ENCODE measurements at regions not wholly inside any gene's neighbourhood (a gene's known extent, or its start where the extent isn't known, plus 50 kb on each side); places are given as distances from the start of the nearest gene placed in this dataset.

DNA sequence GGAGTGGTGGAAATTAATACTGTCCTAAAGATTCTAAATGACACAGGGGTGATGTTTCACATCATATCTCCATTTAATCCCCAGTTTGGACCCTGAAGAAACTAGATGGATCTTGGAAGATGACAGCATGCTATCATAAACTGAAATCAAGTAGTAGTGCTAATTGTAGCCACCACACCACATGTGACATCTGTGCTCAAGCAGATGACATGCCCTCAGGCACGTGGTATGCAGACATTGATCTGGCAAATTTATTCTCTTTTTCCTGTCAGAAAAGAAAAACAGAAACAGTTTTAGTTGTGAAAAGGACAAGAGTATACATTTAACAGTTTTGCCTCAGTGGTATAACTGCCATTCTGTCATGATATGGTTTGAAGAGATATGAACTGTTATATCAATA is 52.9 kb upstream of the PGR start:
- Histone ChIP-seq H3K9me1 (ENCODE audit: control insufficient read depth, insufficient read depth, low read length) (no peaks in the 10 kb centered on the region), H3K9me3 (replicated peaks; ENCODE audit: control insufficient read depth, insufficient read depth, low read depth, low read length) (no peaks in the 10 kb centered on the region), H3K36me3 (ENCODE audit: control insufficient read depth, insufficient read depth, low read length) (no peaks in the 10 kb centered on the region), H3K27me3 (ENCODE audit: control insufficient read depth in 2 of 2, insufficient read depth in 2 of 2, low read length in 2 of 2) (no peaks in the 10 kb centered on the region), H4K20me1 (replicated peaks; ENCODE audit: control insufficient read depth, insufficient read depth, low read length) (no peaks in the 10 kb centered on the region), H3K4me3 (no peak overlapping the region), H3K4me2 (ENCODE audit: insufficient read depth, low read length) (no peak overlapping the region), H3K27ac (ENCODE audit: extremely low read depth, low read depth, low read length) (no peak overlapping the region), H3K79me2 (ENCODE audit: control insufficient read depth, insufficient read depth, low read length) (no peaks in the 10 kb centered on the region), H2AFZ (ENCODE audit: low read depth, low read length) (no peak overlapping the region), H3K9ac (ENCODE audit: insufficient read depth in 1 of 2, low read depth in 2 of 2, low read length in 2 of 2) (no peak overlapping the region), H3K4me1 (replicated peaks in 1 of 2; ENCODE audit: control insufficient read depth in 2 of 2, insufficient read depth in 2 of 2, low read length in 2 of 2) (no peaks in the 10 kb centered on the region)
- ChIA-PET CTCF (ENCODE audit: low intra/inter-chr PET ratio) (no interaction called here), POLR2A (no interaction called here)
- in situ Hi-C loops (cut with MboI), result no loop called here
- FAIRE-seq (no peak), ATAC-seq (no peak), DNase-seq (ENCODE audit: extremely low read depth in 1 of 4, low spot score in 3 of 4) (no peak)
- intact Hi-C loops (cut with micrococcal nuclease), result no loop called here
- WGBS (ENCODE audit: insufficient coverage, low coverage, missing lambda C conversion rate), result 0% methylated on average over 1 of the region's 1 CpG
- no TSS peak for BruUV-seq (replicated peaks)
- TF ChIP-seq BRD4 (IDR thresholded peaks at IDR 0.05), result no peak
- TF ChIP-seq, protein P1, sequence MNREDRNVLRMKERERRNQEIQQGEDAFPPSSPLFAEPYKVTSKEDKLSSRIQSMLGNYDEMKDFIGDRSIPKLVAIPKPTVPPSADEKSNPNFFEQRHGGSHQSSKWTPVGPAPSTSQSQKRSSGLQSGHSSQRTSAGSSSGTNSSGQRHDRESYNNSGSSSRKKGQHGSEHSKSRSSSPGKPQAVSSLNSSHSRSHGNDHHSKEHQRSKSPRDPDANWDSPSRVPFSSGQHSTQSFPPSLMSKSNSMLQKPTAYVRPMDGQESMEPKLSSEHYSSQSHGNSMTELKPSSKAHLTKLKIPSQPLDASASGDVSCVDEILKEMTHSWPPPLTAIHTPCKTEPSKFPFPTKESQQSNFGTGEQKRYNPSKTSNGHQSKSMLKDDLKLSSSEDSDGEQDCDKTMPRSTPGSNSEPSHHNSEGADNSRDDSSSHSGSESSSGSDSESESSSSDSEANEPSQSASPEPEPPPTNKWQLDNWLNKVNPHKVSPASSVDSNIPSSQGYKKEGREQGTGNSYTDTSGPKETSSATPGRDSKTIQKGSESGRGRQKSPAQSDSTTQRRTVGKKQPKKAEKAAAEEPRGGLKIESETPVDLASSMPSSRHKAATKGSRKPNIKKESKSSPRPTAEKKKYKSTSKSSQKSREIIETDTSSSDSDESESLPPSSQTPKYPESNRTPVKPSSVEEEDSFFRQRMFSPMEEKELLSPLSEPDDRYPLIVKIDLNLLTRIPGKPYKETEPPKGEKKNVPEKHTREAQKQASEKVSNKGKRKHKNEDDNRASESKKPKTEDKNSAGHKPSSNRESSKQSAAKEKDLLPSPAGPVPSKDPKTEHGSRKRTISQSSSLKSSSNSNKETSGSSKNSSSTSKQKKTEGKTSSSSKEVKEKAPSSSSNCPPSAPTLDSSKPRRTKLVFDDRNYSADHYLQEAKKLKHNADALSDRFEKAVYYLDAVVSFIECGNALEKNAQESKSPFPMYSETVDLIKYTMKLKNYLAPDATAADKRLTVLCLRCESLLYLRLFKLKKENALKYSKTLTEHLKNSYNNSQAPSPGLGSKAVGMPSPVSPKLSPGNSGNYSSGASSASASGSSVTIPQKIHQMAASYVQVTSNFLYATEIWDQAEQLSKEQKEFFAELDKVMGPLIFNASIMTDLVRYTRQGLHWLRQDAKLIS (CRISPR knock-in tag; IDR thresholded peaks at IDR 0.05), result no peak
- TF ChIP-seq ZNF785 (CRISPR knock-in tag; IDR thresholded peaks at IDR 0.05), result no peak
- TF ChIP-seq, protein P2, sequence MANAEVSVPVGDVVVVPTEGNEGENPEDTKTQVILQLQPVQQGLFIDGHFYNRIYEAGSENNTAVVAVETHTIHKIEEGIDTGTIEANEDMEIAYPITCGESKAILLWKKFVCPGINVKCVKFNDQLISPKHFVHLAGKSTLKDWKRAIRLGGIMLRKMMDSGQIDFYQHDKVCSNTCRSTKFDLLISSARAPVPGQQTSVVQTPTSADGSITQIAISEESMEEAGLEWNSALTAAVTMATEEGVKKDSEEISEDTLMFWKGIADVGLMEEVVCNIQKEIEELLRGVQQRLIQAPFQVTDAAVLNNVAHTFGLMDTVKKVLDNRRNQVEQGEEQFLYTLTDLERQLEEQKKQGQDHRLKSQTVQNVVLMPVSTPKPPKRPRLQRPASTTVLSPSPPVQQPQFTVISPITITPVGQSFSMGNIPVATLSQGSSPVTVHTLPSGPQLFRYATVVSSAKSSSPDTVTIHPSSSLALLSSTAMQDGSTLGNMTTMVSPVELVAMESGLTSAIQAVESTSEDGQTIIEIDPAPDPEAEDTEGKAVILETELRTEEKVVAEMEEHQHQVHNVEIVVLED (CRISPR knock-in tag; IDR thresholded peaks at IDR 0.05), result no peak
- TF ChIP-seq, protein P3, sequence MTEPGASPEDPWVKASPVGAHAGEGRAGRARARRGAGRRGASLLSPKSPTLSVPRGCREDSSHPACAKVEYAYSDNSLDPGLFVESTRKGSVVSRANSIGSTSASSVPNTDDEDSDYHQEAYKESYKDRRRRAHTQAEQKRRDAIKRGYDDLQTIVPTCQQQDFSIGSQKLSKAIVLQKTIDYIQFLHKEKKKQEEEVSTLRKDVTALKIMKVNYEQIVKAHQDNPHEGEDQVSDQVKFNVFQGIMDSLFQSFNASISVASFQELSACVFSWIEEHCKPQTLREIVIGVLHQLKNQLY (CRISPR knock-in tag; conservative IDR thresholded peaks at IDR 0.05), result no peak
- TF ChIP-seq, protein P4, sequence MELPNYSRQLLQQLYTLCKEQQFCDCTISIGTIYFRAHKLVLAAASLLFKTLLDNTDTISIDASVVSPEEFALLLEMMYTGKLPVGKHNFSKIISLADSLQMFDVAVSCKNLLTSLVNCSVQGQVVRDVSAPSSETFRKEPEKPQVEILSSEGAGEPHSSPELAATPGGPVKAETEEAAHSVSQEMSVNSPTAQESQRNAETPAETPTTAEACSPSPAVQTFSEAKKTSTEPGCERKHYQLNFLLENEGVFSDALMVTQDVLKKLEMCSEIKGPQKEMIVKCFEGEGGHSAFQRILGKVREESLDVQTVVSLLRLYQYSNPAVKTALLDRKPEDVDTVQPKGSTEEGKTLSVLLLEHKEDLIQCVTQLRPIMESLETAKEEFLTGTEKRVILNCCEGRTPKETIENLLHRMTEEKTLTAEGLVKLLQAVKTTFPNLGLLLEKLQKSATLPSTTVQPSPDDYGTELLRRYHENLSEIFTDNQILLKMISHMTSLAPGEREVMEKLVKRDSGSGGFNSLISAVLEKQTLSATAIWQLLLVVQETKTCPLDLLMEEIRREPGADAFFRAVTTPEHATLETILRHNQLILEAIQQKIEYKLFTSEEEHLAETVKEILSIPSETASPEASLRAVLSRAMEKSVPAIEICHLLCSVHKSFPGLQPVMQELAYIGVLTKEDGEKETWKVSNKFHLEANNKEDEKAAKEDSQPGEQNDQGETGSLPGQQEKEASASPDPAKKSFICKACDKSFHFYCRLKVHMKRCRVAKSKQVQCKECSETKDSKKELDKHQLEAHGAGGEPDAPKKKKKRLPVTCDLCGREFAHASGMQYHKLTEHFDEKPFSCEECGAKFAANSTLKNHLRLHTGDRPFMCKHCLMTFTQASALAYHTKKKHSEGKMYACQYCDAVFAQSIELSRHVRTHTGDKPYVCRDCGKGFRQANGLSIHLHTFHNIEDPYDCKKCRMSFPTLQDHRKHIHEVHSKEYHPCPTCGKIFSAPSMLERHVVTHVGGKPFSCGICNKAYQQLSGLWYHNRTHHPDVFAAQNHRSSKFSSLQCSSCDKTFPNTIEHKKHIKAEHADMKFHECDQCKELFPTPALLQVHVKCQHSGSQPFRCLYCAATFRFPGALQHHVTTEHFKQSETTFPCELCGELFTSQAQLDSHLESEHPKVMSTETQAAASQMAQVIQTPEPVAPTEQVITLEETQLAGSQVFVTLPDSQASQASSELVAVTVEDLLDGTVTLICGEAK (IDR thresholded peaks at IDR 0.05), result no peak
- TF ChIP-seq, protein P4 (CRISPR knock-in tag; IDR thresholded peaks at IDR 0.05), result no peak
- no peak for TF ChIP-seq RBM17 (IDR thresholded peaks at IDR 0.05; ENCODE audit: borderline replicate concordance, low read depth, low read length)
